ENCODE measurements at regions not wholly inside any gene's neighbourhood (a gene's known extent, or its start where the extent isn't known, plus 50 kb on each side); places are given as distances from the start of the nearest gene placed in this dataset.

DNA sequence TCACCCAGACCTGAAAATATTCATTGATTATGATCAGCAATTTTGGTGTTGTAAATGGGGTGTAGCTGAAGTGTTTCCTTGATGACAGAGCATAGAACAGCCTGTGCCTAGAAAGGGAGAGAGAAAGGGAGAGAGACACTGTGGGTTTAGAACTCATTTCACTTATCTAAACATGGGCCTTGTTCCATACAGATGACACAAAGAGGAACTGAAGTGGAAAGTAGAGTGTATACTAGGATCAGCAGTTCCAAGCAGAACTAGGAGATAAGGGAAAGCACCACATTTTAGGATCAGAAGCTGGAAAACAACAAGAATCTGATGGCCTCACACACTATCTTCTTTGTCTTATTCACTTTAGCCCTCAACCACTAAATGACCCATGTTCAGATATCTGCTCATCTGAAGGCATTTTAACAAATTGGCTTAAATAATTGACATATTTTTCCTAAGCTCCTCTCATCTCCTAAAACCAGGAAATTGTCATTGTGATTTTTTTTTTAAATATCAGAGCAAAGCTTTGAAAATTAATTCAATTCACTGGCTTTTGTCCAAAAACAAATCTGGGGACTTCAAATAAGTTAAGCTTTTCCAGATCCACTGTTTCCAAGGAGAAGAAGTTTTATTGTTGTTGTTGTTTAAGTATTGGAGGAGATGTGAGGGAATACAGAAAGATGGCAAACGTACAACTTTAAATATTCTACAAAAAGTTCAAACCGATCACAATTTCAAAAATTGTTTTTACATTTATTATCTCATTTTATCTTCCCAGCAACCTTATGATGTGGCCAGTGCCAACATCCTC lies 103.8 kb downstream of the LYPLAL1 start:
- no peak for DNase-seq (ENCODE audit: low read depth in 2 of 2)

DNA sequence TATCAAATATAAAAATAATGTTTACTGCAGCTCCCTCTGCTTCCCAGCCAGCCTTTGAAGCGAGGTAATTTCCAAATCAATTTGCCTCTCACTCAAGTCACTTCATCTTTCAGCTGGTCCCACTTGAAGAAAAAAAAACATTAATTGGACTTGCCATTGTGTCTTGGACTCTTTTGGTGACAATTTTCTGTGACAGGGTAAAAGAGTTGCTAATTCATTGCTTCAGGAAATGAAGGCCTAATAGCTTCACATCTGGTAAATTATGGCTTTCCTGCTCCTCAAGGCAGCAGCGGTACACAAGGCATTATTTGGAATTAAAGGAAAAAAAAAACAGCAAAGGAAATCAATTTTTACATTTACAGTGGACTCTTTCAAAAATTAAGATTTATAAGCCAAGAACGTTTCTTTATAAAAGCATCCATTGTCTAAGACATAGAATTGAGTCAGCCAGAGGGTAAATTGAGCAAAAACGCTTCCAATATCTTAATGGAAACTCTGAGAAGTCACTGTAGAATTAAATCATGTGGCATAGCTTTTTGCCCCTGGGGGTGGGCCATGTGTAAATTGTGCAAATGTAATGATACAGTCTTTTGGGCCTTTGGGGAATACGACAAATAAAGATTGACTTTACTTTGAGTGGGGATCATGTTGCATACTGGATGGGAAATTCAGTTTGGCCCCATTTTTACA lies 102.5 kb downstream of the LYPLAL1 start:
- DNase-seq (ENCODE audit: low read depth in 2 of 2): no peak

GRCh38 chr1:219273088-219273686 lies 99.5 kb downstream of the LYPLAL1 start:
- no peak for DNase-seq (ENCODE audit: low read depth in 2 of 2)

DNA sequence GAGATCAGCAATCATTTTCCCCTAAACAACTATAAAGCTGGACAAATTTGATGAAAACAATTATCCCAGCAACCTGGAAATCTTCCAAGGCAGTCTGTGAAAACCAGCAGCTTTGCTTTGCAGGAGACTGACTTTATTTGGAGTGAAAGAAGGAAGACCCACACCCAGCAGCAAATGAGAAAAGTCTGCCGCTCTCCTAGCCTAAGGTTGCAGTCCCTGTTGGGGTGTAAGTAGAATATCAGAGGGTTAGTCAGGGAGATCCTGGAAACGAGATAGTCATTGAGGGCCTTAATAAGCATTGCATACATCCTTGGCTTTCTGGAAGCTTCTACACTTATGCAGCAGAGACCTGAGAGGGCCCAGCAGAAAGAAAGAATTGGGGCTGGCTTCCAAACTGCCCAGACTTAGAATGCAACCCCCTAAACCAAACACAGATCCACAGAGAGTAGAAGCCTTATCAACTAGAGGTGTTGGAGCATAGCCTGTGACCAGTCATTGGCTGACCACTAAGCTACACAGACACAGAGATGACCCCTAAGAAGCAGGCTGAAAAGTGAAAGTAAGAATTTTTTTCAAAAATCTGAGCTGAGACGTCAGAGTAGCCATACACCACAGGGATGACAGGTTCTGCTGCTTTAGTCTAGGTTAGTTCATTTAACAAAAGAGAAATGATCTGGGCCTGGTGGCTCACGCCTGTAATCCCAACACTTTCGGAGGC lies 98.3 kb downstream of the LYPLAL1 start:
- DNase-seq (ENCODE audit: low read depth in 2 of 2): no peak

DNA sequence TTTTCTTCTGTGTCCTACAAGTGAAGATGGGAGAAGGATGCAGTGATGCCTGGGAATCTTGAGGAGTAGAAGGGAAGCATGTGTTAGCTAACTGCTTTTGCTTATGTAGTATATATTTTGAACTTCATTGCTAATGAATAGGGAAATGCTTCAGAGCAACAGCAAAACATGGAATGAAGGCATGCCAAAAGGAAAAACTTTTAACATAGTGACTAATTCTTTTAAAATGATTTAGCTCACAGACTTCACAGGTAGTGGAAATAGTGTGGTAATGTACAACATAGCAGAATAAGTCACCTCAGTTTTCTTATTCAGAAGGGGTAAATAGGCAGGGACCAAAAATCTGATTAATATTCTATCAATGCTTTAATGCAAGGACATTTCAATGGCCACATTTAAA lies 95.5 kb downstream of the LYPLAL1 start:
- DNase-seq (ENCODE audit: low read depth in 2 of 2): no peak

GRCh38 chr1:219266524-219266923 lies 92.8 kb downstream of the LYPLAL1 start:
- no peak for DNase-seq (ENCODE audit: low read depth in 2 of 2)

- DNase-seq (ENCODE audit: low read depth in 2 of 2): no peak
Observed at GRCh38 chr1:219265026-219265515, 91.4 kb downstream of the LYPLAL1 start.

DNA sequence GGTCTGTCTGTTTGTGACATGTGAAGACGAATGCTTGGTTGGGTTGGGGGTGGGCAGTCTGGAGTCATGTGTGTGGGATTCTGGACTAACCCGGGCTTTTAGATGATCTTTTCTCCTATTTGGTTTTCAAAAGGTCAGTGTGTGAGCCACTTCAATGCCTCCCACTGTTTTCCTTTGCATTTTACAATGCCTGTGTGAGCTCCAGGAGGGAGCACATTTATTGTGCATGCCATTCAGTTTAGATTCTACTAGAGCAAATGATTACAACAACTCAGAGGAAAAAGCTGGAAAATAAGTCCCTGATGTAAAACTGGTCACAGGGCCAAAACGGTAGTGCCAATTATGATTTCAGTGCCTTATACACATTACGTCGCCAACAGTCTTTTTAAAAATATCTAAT lies 90.9 kb downstream of the LYPLAL1 start:
- DNase-seq (ENCODE audit: low read depth in 2 of 2): no peak

Measured in stimulated activated CD4-positive, alpha-beta T cell treated with anti-CD3 and anti-CD28 coated beads, Interleukin-12 subunit alpha, Interleukin-12 subunit beta, amount 100 ng/mL, for 24 hours (primary cell).